ENCODE measurements at regions not wholly inside any gene's neighbourhood (a gene's known extent, or its start where the extent isn't known, plus 50 kb on each side); places are given as distances from the start of the nearest gene placed in this dataset.
"Not testable (repeated sequence)": the region's sequence is repeated elsewhere in the genome, so short reads cannot be mapped to it uniquely, and the experiment has no call there.

- TF ChIP-seq MAX (IDR thresholded peaks at IDR 0.05; ENCODE audit: low read depth, low read length) (no peak), MYC (IDR thresholded peaks at IDR 0.05; ENCODE audit: low read depth, low read length) (no peak), CTCF (IDR thresholded peaks at IDR 0.05; ENCODE audit: low read depth, low read length) (no peak), POLR2A (IDR thresholded peaks at IDR 0.05; ENCODE audit: extremely low read depth, insufficient read length) (no peak)
- no peak overlapping the region for H3K4me3 ChIP-seq (ENCODE audit: low read depth, low read length)
- DNase-seq (ENCODE audit: low read depth): no peak
Observed at GRCh38 chr15:22259881-22260421, 179.6 kb downstream of the OR4M2 start.

GRCh38 chr15:22262613-22263020, 182.3 kb downstream of the OR4M2 start:
- TF ChIP-seq MAX (IDR thresholded peaks at IDR 0.05; ENCODE audit: low read depth, low read length): peak; percentile 33; the same call in 1 of the 2 replicates
- TF ChIP-seq POLR2A (IDR thresholded peaks at IDR 0.05; ENCODE audit: extremely low read depth, insufficient read length): no peak
- peak; percentile 25; the same call in 1 of the 2 replicates for TF ChIP-seq MYC (IDR thresholded peaks at IDR 0.05; ENCODE audit: low read depth, low read length)
- no peak overlapping the region for H3K4me3 ChIP-seq (ENCODE audit: low read depth, low read length)
- peak; percentile 81 for DNase-seq (ENCODE audit: low read depth)

GRCh38 chr15:22263738-22264137, 183.4 kb downstream of the OR4M2 start:
- DNase-seq (ENCODE audit: low read depth): no peak
- H3K4me3 ChIP-seq (ENCODE audit: low read depth, low read length): no peak overlapping the region
- TF ChIP-seq POLR2A (IDR thresholded peaks at IDR 0.05; ENCODE audit: extremely low read depth, insufficient read length): no peak
- no peak for TF ChIP-seq MAX (IDR thresholded peaks at IDR 0.05; ENCODE audit: low read depth, low read length)
- no peak for TF ChIP-seq CTCF (IDR thresholded peaks at IDR 0.05; ENCODE audit: low read depth, low read length)
- no peak for TF ChIP-seq MYC (IDR thresholded peaks at IDR 0.05; ENCODE audit: low read depth, low read length)

- not testable (repeated sequence) for H3K4me3 ChIP-seq (ENCODE audit: low read depth, low read length); DNase-seq (ENCODE audit: low read depth)
Observed at GRCh38 chr15:22264272-22264671, 183.9 kb downstream of the OR4M2 start.

- no peak for DNase-seq (ENCODE audit: low read depth)
- H3K4me3 ChIP-seq (ENCODE audit: low read depth, low read length): no peak overlapping the region
- TF ChIP-seq POLR2A (IDR thresholded peaks at IDR 0.05; ENCODE audit: extremely low read depth, insufficient read length) (no peak), MAX (IDR thresholded peaks at IDR 0.05; ENCODE audit: low read depth, low read length) (no peak), CTCF (IDR thresholded peaks at IDR 0.05; ENCODE audit: low read depth, low read length) (no peak), MYC (IDR thresholded peaks at IDR 0.05; ENCODE audit: low read depth, low read length) (no peak)
Observed at GRCh38 chr15:22265056-22265945, 185.0 kb downstream of the OR4M2 start.

- DNase-seq (ENCODE audit: low read depth): no peak
- H3K4me3 ChIP-seq (ENCODE audit: low read depth, low read length): no peak overlapping the region
- TF ChIP-seq POLR2A (IDR thresholded peaks at IDR 0.05; ENCODE audit: extremely low read depth, insufficient read length): no peak
- TF ChIP-seq MYC (IDR thresholded peaks at IDR 0.05; ENCODE audit: low read depth, low read length): no peak
- no peak for TF ChIP-seq CTCF (IDR thresholded peaks at IDR 0.05; ENCODE audit: low read depth, low read length)
- no peak for TF ChIP-seq MAX (IDR thresholded peaks at IDR 0.05; ENCODE audit: low read depth, low read length)
Observed at GRCh38 chr15:22265970-22266369, 185.6 kb downstream of the OR4M2 start.
